ENCODE measurements at regions not wholly inside any gene's neighbourhood (a gene's known extent, or its start where the extent isn't known, plus 50 kb on each side); places are given as distances from the start of the nearest gene placed in this dataset.
"Not testable (repeated sequence)": the region's sequence is repeated elsewhere in the genome, so short reads cannot be mapped to it uniquely, and the experiment has no call there.

- no peak for DNase-seq
Observed at GRCh38 chr4:81375745-81376144, 96.0 kb downstream of the RASGEF1B start.

- no peak for DNase-seq
Observed at GRCh38 chr4:81369886-81370285, 101.8 kb downstream of the RASGEF1B start.

- no peak for DNase-seq
Observed at GRCh38 chr4:81366779-81367178, 104.9 kb downstream of the RASGEF1B start.

GRCh38 chr4:81360737-81361136 is 111.0 kb downstream of the RASGEF1B start:
- no peak for DNase-seq

DNA sequence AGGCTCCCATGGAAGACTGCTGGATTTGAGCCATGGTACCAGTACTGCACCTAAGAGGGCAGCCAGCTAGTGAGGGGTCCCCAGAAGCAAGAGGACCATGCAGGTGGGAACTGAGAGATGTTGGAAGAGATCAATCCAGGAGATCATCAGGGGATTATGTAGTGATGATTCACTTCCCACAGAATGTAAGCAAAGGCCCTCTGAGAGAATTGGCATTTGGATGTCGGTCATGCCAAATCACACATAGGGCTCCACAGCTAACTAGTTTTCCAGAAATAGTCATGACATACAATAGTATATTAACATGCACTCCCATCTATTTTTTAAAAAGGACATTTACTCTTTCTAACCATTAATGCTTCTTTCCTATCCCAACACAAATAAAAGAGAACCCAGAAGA is 112.5 kb downstream of the RASGEF1B start:
- no peak for DNase-seq

DNA sequence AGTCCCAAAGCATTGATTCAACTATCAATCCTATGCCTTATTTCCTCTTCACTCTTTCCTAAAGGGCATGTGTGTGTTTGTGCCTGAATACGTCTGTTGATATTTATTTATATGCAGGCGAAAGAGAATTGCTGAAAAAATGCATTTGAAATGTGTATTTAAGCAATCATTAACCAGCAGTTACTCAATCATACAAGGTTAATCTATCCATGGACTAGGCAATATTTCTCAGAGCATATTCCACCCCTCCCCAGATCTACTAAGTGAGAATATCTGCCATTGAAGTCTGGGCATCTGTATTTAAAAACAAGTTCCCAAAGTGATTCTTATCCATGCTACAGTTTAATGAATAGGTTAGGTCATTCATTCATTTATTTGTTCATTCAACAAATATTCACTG is 113.6 kb downstream of the RASGEF1B start:
- no peak for DNase-seq

- no peak for DNase-seq
Observed at GRCh38 chr4:81356621-81357020, 115.1 kb downstream of the RASGEF1B start.

DNA sequence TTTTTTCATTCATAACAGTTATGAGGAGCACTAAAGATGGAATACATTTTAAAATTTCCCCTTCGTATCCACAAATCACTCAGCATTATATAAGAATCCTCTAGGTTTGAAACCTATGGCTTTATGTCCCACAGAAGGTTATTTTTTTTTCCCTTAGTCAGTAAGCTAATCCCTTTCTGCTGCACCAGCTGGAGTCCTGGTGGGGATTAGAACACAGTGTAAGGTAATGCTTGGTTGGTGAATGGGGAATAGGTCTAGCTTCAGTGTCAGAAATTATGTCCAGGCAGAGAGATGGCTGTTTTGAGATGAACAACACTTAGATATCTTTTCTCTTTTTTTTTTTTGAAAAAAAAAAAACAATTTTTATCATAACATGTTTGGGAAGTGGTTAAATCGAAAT is 116.6 kb downstream of the RASGEF1B start:
- no peak for DNase-seq

- DNase-seq, result no peak
Observed at GRCh38 chr4:81353861-81354260, 117.8 kb downstream of the RASGEF1B start.

DNA sequence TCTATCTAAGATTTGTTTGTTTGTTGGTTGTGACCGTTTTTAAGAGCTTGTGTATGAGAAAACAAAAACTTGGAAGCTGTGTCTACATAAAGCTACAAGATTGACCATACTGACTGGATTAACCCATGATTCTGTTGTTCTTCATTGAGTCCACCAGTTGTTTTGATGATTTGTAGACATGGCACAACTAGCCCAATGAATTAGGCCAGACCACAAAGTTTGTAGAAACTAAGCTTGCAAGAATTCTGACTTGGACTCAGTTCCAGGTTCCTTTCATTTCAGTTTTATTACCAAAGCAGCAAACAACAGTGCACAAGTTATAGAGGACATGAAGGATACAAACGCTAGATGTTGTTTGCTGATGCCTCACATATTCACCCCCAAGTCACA is 119.3 kb downstream of the RASGEF1B start:
- no peak for DNase-seq

DNA sequence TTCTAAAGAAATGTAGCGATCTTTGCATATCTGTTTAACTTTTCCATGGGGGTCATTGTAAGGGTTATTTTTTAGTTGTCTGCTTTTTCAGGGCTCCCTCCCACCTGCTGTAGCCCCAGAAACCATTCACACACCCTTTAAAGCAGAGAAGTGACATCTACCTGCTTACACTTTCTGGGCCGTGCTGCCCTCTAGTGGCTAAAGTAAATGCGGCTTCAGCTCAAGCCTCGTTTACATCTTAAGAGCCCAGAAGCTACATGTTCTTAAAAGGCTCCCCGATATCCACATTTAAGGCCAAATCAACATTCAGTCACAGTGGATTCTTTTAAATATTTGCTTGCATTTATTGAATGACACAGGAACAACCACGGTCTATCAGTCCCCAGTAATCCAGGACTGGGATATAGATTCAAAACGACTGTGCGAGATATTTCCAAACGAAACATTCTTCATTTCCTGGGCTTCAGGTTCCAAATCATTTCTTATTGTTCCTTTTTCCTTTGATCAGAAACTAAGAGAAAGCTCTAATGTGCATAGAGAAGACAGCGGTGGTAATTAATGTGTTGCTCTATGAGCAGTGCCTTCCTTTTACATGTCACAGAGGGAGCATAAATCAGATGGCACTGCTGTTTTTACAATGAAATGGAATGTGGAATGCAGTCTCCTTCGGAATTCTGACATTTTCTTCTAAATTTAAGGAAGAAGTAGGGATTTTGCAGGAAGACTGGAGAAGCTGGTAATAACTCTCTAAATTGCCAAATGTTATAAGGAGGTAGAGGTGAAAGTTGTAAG is 119.9 kb downstream of the RASGEF1B start:
- peak; percentile 82 for DNase-seq

GRCh38 chr4:81350040-81350439 is 121.7 kb downstream of the RASGEF1B start:
- DNase-seq, result peak; percentile 10

DNA sequence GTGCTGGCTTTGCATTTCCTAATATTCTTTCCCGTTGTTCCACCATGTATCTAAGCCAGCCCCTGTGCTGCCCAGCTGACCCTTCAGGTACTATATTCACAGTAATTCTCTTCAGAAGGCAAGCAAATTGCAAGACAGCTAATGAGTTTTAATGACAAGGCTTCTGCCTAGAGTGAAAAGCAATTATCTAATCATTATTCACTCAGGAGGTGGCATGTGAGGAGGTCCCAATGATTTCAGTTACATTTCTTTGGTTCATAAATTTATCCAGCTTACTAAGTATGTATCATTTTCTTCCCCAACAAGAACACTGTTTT is 123.0 kb downstream of the RASGEF1B start:
- no peak for DNase-seq

DNA sequence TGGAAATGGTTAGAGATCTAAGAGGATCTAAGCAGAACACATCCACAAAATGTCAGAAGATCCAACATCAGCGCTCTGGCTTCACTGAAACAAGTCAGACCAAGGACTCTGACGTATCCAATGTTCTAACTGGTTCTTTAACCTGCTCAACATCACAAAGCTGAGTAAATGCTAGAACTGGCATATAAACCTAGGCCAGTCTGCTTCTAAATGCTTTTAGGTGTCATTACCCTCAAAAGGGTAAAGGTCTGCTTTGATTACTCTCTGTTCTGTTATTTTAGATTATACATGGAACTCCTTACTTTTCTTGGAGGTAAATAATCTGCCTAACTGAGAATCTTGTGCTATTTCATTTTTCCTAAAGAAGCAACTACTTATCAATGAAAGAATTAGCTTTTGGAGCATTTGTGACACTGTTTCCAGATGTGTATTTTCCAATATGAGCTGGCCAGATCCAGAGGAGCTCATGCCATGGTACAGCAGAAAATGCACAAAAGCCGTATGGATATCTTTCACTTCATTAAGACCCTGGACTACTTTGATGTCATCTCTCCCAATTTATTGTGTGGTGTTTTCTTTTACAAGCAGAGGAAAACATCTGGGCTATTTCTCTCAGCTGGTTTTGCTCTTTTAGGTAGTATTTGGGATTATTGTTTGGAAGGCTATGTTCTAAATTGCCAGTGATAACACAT is 123.5 kb downstream of the RASGEF1B start:
- no peak for DNase-seq

GRCh38 chr4:81346719-81347118 is 125.0 kb downstream of the RASGEF1B start:
- DNase-seq, result no peak

- no peak for DNase-seq
Observed at GRCh38 chr4:81343536-81343935, 128.2 kb downstream of the RASGEF1B start.

- DNase-seq, result no peak
Observed at GRCh38 chr4:81343046-81343445, 128.0 kb upstream of the PRKG2 start.

DNA sequence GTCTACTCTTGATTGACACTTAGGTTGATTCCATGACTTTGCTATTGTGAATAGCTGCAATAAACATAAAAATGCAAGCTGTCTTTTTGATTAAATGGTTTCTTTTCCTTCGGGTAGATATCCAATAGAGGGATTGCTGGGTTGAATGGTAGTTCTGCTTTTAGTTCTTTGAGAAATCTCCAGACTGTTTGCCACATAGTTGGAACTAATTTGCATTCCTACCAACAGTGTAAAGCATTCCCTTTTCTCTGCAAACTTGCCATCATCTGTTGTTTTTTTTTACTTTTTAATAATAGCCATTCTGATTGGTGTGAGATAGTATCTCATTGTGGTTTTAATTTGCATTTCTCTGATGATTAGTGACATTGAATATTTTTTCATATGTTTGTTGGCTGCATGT is 122.2 kb upstream of the PRKG2 start:
- DNase-seq, result no peak

- no peak for DNase-seq
Observed at GRCh38 chr4:81335122-81335912, 120.3 kb upstream of the PRKG2 start.

- no peak for DNase-seq
Observed at GRCh38 chr4:81330018-81330417, 115.0 kb upstream of the PRKG2 start.

DNA sequence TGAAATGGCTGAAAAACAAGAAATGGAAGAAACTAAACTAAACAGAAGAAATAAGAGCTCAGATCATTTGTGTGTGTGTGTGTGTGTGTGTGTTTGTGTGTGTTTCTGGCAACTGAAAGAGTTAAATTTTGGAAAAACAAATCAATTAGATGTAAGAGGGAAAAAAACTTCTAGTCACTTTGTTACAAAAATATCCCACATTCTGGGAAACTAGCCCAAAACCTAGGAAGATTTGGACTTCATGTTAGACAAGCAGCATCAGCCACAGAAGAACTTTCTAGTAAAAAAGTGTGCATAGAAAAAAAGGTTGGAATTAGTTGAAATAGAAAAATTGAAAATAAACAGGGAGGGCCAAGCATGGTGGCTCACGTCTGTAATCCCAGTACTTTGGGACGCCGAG is 111.6 kb upstream of the PRKG2 start:
- no peak for DNase-seq

DNA sequence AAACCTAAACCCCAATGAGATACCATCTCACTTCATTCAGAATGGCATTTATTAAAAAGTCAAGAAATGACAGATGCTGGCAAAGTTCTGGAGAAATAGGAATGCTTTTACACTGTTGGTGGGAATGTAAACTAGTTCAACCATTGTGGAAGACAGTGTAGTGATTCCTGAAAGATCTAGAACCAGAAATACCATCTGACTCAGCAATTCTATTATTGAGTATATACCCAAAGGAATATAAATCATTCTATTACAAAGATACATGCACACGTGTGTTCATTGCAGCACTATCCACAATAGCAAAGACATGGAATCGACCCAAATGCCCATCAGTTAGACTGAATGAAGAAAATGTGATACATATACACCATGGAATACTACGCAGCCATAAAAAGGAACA is 109.6 kb upstream of the PRKG2 start:
- DNase-seq, result not testable (repeated sequence)

DNA sequence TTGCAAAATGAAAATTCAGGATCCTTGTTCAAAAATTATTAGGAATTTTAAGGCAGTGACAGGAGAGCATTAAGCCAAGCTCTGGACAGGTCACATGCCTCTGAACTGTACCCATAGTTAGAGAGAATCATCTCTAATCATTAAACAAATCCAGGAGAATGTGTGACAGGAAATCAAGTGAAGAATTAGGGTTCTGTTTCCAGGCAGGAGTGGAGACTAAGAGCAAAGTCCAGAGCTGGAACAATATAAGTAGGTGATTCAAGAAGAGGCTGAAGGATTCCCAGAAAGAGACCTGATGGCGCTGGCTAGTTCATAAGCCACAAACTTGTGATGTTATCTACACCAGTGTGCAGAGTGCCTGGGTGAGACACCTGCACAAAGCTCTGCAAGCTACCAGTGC is 104.6 kb upstream of the PRKG2 start:
- DNase-seq, result no peak

DNA sequence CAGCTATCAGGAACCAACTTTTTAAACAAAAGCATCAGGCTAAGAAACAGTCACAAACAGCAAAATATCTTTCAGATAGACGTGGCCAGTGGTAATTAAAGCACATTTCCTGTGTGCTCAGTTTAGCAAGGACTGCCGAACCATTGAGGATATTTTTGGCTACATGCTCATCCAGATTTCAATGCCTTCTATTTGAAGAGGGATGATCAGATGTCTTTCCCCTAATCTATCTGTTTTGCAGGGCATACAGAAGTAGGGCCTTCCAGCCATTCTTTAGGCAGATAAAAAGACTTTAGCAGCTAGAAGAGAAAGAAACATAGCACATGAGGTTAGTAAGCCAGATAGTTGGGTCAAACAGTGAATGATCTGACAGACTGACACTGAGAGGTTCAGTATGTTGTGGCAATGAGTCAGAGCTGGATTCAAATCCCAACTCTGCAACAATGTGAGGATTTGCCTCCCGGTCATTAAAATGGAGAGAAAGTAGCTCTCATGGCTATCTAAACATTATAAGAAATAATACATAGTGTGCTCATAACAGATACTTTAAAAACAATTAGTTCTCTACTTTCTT is 100.0 kb upstream of the PRKG2 start:
- DNase-seq, result no peak
